GM19238 (cell line): ENCODE measurements at regions not wholly inside any gene's neighbourhood (a gene's known extent, or its start where the extent isn't known, plus 50 kb on each side); places are given as distances from the start of the nearest gene placed in this dataset.
"Not testable (repeated sequence)": the region's sequence is repeated elsewhere in the genome, so short reads cannot be mapped to it uniquely, and the experiment has no call there.

Source experiments
- DNase-seq: peaks from one replicate; pipeline ENCODE4 v3.0.0; 2011; ENCODE audit warnings: low spot score; ENCODE audit not compliant: insufficient read length

GRCh38 chr5:130616161-130616560, 548.9 kb downstream of the HINT1 start:
- DNase-seq: no peak

GRCh38 chr5:130605234-130605633, 559.8 kb downstream of the HINT1 start:
- no peak for DNase-seq

GRCh38 chr5:130596647-130597046, 568.4 kb downstream of the HINT1 start:
- not testable (repeated sequence) for DNase-seq

DNA sequence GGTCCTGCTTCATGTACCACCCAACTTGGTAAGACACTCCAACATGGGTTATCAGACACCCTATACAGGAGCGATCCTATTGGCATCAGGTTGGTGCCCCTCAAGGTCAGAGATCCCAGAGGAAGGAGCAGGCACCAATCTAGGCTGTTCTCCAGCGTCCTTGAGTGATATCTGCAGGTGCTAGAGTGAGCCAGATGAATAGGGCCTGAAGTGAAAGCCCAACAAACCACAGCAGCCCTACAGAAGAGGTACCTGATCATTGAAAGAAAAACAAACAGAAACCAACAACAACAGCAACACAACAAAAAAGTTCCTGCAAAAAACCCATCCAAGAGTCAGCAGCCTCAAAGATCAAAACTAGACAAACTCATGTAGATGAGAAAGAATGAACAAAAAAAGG, 584.8 kb downstream of the HINT1 start:
- no peak for DNase-seq

- no peak for DNase-seq
Observed at GRCh38 chr5:130578354-130578753, 586.7 kb downstream of the HINT1 start.

- DNase-seq: no peak
Observed at GRCh38 chr5:130571076-130571475, 594.0 kb downstream of the HINT1 start.

- no peak for DNase-seq
Observed at GRCh38 chr5:130568791-130569190, 596.3 kb downstream of the HINT1 start.

GRCh38 chr5:130555429-130555828, 609.6 kb downstream of the HINT1 start:
- no peak for DNase-seq

DNA sequence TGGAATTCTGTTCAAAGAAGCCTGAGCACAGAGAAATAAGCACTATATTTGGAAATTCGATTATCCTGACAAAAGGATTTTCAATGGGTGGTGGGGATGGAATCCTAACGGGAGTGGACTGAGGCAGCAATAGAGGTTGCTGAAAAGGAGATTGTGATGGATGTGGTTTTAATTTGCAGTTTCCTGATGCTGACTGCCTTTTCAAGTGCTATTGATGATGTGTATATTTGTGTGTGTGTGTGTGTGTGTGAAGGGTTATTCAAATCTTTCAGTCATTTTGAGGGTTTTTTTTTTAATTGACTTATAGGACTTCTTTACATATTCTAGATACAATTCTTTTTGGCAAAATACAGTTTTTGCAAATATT, 614.5 kb downstream of the HINT1 start:
- DNase-seq: no peak

GRCh38 chr5:130549884-130550561, 615.0 kb downstream of the HINT1 start:
- DNase-seq: no peak

DNA sequence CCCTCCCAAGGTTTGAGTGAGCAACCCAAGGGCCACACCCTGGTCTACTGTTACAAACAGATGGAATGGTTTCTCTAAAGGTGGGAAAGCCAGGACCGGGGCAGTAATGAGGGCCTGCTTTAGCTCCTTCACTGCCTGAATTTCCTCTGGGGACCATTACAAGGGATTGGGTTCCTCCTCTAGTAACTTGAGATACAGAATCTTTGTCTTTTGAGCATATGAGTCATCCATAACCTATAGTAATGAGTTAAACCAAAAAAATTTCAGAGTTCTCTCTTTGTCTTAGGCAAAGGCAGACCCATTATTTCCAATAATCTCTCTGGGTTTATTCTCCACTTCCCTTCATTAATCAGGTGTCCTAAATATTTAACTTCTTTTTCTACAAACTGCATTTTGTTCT, 618.8 kb downstream of the HINT1 start:
- no peak for DNase-seq

DNA sequence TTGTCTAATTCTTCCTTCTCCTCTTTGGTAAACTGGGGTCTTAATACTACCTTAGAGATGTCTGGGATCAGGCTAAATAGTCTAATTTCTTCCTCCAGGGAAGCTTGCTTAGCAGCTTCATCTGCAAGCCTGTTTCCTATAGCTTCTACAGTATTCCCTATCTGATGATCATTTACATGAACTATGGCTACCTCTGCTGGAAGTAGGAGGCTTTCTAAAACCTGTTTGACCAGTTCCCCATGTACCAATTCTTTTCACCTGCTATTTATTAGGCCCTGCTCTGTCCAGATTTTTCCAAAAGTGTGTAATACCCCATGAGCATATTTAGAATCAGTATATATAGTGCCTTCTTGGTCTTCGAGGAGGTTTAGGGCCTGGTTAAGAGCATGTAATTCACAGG, 619.8 kb downstream of the HINT1 start:
- no peak for DNase-seq

DNA sequence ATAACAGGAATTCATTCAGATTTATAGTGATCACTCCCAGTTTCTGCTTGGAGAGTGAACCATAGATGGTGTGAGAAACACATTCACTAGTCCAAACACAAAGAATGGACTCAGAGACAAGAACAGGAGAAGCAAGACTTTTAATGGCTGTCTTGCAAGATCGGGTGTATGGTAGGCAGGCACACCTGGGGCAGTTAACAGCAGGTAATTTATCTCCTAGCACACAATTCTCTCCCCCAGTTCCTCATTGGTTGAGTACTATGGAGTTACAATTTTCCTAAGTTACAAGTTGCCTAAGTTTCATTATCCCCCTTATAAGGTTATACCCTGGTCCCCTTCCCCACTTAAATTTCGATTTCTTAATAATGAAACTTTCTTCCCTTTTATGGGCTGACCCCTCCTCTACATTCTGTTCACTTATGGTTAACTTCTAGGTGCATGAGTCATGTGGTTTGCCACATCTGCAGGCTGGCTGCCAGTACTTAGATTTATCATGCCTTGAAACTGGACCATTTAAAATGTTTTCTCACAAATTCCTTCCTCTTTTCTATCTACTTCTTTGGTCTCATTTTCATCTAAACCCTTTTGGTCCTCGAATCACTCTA, 623.3 kb downstream of the HINT1 start:
- no peak for DNase-seq

DNA sequence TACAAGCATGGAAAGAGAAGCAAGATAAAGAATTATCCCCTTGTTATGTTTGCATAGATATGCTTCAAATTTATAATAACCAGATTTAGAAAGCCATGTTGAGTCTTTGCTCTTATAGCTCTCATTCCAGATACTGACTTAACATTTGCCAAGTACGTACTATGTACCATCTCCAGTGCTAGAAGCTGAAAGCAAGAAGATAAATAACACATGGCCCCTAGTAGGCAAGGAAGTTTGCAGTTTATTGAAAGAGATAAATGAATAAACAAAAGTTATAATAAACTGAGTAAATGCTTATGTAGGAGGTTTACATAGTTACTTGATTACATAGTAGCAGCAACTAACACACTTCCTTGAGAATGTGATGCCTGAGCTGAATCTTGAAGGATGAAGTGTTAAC, 628.4 kb downstream of the HINT1 start:
- no peak for DNase-seq

DNA sequence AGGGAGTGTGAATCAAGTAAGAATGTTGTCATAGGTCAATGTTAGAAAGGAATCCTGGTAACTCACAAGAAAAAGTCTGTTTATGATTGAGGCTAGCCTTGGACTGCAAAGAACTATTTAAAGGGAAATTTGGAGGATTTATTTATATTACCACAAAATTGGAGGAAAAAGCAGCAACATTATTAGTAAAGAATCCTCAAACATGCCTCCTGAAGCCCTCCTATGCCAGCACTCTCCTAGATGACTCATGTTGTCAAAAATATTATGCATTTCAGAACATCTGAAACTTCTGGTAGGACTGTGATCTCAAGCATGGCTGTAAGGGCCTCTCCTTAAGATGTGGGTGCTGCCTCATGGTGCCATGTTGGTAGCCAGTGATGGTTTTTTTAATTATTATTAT, 628.5 kb downstream of the CHSY3 start:
- no peak for DNase-seq

DNA sequence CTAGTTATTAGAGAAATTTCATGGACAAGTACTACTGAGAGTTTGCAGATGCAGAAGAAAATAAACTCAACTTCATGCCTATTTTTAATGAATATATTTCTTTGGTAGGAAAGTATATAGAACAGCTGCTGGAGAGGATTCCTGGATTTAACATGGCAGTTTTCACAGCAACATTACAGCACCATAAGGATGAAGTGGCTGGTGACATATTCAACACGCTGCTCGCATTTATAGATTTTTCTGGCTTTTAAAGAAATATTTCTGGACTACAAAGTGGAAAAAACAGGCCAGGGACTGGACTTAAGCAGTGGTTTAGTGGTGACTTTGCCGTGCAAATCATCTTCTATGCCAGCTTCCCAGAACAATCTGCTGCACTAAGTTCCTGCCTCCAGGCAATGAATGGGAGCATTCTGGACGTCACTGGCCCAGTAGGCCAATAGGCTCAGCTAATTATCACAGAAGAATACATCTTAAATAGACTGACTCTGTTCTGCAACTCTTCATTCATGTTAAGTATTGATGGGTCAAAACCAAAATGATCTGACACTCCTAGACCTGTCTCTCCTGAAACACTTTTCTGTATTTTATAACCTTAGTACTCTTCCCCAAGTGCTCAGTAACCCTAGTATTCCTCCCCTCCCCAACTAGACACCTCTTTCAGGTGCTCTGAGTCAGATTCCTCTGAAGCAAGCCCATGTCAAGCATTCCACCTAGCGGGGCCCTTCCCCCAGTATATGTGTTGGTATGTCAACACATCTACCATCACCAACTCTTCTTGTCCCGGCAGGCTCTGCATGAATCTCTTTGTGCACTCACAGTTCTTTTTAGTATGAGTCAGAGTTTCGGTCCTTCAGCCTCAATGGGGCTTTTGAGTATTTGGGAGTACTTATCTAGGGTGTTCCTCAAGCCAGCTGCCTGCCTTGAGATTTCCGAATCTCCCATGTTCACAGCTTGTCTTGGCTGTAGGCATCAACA, 625.5 kb downstream of the CHSY3 start:
- no peak for DNase-seq

DNA sequence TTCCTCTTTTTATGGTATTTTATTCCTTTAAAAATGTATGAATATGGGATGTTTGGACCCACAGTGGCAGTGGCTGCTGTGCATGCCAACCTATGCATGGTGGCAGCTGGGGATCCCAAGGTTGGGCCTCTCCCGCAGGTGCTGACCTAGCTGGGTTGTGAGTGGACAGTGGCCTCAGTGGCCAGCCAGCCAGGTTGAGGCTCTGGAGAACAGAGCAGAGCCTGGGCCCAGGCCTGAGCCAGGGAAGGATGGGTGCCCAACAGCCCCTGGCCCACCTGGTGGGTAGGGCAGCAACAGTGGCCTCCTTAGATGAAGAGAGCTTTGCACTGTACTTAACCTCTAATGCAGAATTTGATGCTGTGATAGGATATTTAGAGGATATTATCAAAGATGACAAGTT, 624.8 kb downstream of the CHSY3 start:
- DNase-seq: no peak

DNA sequence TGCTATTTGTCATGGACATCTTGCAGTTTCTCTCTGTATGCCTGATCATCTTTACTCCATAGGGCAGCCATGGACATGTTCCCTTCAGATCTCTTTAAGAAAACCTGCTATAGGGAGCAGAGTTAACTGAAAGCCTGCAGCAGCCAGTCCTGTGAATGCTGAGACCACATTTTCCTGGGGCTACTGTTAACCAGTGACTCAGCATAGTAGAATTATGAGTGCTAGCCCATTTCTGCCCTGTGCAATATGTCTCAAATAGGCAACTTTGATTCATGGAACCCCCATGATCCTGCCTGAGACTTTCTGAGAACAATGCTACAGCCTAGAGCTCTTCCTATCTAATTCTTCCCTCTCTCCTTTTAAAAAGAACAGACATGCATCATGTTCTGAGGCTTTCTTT, 624.2 kb downstream of the CHSY3 start:
- no peak for DNase-seq

DNA sequence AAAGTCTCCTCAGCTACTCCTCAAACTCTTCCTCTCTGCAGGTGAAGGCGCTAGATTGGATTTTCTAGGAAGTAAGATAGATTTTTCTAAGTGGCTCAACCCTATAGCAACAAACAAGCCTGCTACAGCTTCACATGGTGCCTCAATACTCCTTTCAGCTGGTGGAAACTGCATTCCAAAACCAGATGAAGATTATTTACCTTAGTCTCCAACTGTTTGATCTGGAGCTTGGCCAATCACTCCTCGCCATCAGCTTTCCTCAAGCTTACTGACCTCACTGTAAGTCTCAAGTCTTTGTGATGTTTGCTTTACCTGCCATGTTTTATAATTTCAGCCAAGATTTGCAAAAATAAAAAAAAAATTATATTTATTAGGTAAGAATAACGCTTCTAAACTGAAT, 622.4 kb downstream of the CHSY3 start:
- no peak for DNase-seq

DNA sequence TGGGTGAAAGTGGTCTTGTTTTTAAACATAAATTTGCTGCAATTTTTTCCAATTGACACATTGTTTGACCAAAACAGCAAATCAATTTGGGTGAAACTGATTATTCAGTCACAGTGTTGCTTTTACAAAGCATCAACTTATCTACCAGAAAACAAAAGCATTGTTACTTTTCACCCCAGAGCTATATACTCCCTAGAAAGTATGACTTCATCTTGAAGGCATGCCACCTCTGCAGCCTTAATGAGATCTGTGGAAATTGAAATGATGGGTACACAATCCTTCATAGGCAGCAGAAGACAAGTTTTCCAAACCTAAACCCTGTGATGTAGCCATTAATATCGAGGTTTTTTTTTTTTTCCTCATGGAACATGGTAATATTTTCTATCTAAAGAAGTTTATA, 615.9 kb downstream of the CHSY3 start:
- no peak for DNase-seq

DNA sequence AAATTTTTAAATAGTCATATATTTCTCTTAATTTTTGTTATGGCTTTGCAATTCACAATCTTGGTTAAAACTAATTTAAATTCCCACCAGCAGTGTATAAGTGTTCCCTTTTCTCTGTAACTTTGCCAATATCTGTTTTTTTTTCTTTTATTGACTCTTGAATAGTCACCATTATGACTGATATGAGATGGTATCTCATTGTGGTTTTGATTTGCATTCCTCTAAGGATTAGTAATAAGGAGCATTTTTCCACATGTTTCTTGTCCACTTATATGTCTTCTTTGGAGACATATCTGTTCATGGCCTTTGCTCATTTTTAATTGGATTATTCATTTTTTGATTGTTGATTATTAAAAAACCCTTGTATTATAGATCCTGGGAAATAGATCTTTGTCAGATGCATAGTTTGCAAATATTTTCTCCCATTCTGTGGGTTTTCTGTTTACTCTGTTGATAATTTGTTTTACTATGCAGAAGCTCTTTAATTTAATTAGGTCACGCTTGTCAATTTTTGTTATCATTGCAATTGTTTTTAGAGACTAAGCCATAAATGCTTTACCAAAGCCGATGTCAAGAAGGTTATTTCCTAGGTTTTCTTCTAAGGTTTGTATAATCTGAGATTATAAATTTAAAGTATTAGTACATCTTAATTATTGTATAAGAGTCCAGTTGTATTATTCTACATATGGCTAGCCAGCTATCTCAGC, 610.9 kb downstream of the CHSY3 start:
- no peak for DNase-seq

DNA sequence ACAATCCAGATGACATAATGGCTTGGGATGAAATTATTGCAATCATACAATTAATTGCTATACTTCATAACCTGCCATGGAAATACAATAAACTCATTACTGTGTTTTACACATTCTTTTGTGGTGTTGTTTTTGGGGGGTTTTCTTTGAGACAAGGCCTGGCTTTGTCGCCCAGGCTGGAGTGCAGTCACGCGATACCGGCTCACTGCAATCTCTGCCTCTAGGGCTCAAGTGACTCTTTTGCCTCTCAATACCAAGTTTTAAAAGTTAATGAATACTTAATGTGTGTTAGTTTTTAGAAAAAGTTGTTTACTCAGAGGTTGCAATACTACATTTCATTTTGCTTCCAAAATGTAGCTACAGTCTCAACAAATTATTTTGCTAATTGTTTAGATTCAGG, 598.4 kb downstream of the CHSY3 start:
- no peak for DNase-seq
